ENCODE measurements at regions not wholly inside any gene's neighbourhood (a gene's known extent, or its start where the extent isn't known, plus 50 kb on each side); places are given as distances from the start of the nearest gene placed in this dataset.
"Not testable (repeated sequence)": the region's sequence is repeated elsewhere in the genome, so short reads cannot be mapped to it uniquely, and the experiment has no call there.

- H3K4me3 Mint-ChIP-seq: no peak overlapping the region
- no peak for DNase-seq
- H3K9me3 Mint-ChIP-seq: peaks cover 73% of the 10 kb centered on the region
- TF ChIP-seq CTCF (IDR thresholded peaks at IDR 0.05): no peak
- H3K27ac Mint-ChIP-seq: no peak overlapping the region
- H3K4me1 Mint-ChIP-seq (ENCODE audit: low read depth): no peaks in the 10 kb centered on the region
- no peaks in the 10 kb centered on the region; the same call in 1 of the 2 replicates for H3K27me3 Mint-ChIP-seq (ENCODE audit: insufficient read depth)
- H3K36me3 Mint-ChIP-seq (ENCODE audit: low read depth): no peaks in the 10 kb centered on the region; the same call in 1 of the 2 replicates
Observed at GRCh38 chr1:4177425-4178150, 277.5 kb upstream of the C1orf174 start.

GRCh38 chr1:4178501-4179113 is 278.5 kb upstream of the C1orf174 start:
- Mint-ChIP-seq H3K4me1 (ENCODE audit: low read depth) (no peaks in the 10 kb centered on the region), H3K27ac (no peak overlapping the region), H3K9me3 (peaks cover 63% of the 10 kb centered on the region), H3K4me3 (no peak overlapping the region), H3K27me3 (ENCODE audit: insufficient read depth) (no peaks in the 10 kb centered on the region; the same call in 1 of the 2 replicates), H3K36me3 (ENCODE audit: low read depth) (no peaks in the 10 kb centered on the region)
- TF ChIP-seq CTCF (IDR thresholded peaks at IDR 0.05): no peak
- DNase-seq: no peak

- H3K27ac Mint-ChIP-seq: no peak overlapping the region
- no peaks in the 10 kb centered on the region; the same call in 1 of the 2 replicates for H3K27me3 Mint-ChIP-seq (ENCODE audit: insufficient read depth)
- no peaks in the 10 kb centered on the region for H3K36me3 Mint-ChIP-seq (ENCODE audit: low read depth)
- no peak for TF ChIP-seq CTCF (IDR thresholded peaks at IDR 0.05)
- DNase-seq: no peak
- peaks cover 48% of the 10 kb centered on the region for H3K9me3 Mint-ChIP-seq
- H3K4me1 Mint-ChIP-seq (ENCODE audit: low read depth): no peaks in the 10 kb centered on the region
- no peak overlapping the region for H3K4me3 Mint-ChIP-seq
Observed at GRCh38 chr1:4179914-4180735, 280.1 kb upstream of the C1orf174 start.

GRCh38 chr1:4186486-4186885 is 286.4 kb upstream of the C1orf174 start:
- DNase-seq; H3K27me3 Mint-ChIP-seq (ENCODE audit: insufficient read depth); H3K4me3 Mint-ChIP-seq; H3K4me1 Mint-ChIP-seq (ENCODE audit: low read depth); H3K27ac Mint-ChIP-seq; H3K36me3 Mint-ChIP-seq (ENCODE audit: low read depth): not testable (repeated sequence)
- peaks cover 13% of the 10 kb centered on the region for H3K9me3 Mint-ChIP-seq

GRCh38 chr1:4203501-4203900 is 303.4 kb upstream of the C1orf174 start:
- no peak for TF ChIP-seq CTCF (IDR thresholded peaks at IDR 0.05)
- no peak for DNase-seq
- Mint-ChIP-seq H3K27ac (no peak overlapping the region), H3K27me3 (ENCODE audit: insufficient read depth) (no peaks in the 10 kb centered on the region; the same call in 1 of the 2 replicates), H3K4me3 (no peak overlapping the region), H3K36me3 (ENCODE audit: low read depth) (no peaks in the 10 kb centered on the region; the same call in 1 of the 2 replicates), H3K9me3 (peaks cover 84% of the 10 kb centered on the region), H3K4me1 (ENCODE audit: low read depth) (no peaks in the 10 kb centered on the region)
